ENCODE measurements at regions not wholly inside any gene's neighbourhood (a gene's known extent, or its start where the extent isn't known, plus 50 kb on each side); places are given as distances from the start of the nearest gene placed in this dataset.

- peak in 3 of 4 experiments; percentile 40 to 54 (median 44) for TF ChIP-seq CTCF (IDR thresholded peaks at IDR 0.05)
- TF ChIP-seq POLR2A (IDR thresholded peaks at IDR 0.05), result no peak
Measured at GRCh38 chr6:140441256-140441655, 1066.8 kb upstream of the CITED2 start.
